ENCODE measurements at regions not wholly inside any gene's neighbourhood (a gene's known extent, or its start where the extent isn't known, plus 50 kb on each side); places are given as distances from the start of the nearest gene placed in this dataset.

GRCh38 chr16:74026373-74027281 is 270.0 kb upstream of the PSMD7 start:
- Histone ChIP-seq H3K4me1 (ENCODE audit: control insufficient read depth, insufficient read depth, low read length) (no peaks in the 10 kb centered on the region), H3K4me3 (no peak overlapping the region), H2AFZ (ENCODE audit: control insufficient read depth, low read depth, low read length) (no peak overlapping the region), H3K9me3 (replicated peaks; ENCODE audit: control insufficient read depth, insufficient read depth, low read length) (no peaks in the 10 kb centered on the region), H3K27me3 (replicated peaks in 1 of 2; ENCODE audit: control insufficient read depth in 2 of 2, insufficient read depth in 2 of 2, low read length in 1 of 2) (no peaks in the 10 kb centered on the region; a peak in 1 of 4 replicates), H4K20me1 (ENCODE audit: control insufficient read depth, insufficient read depth) (no peaks in the 10 kb centered on the region), H3K9ac (ENCODE audit: control insufficient read depth, insufficient read depth, low read length) (no peak overlapping the region), H3K36me3 (ENCODE audit: control insufficient read depth in 2 of 2, insufficient read depth in 2 of 2, low read length in 1 of 2) (no peaks in the 10 kb centered on the region), H3K79me2 (ENCODE audit: control insufficient read depth, insufficient read depth, low read length) (no peaks in the 10 kb centered on the region), H3K4me2 (ENCODE audit: control insufficient read depth, insufficient read depth) (no peak overlapping the region), H3K27ac (ENCODE audit: control insufficient read depth, insufficient read depth) (no peak overlapping the region)
- FAIRE-seq (no peak), DNase-seq (ENCODE audit: low read depth, low spot score) (no peak), ATAC-seq (no peak)
- RAD21 ChIA-PET (ENCODE audit: unreplicated experiment), result no interaction called here
- SMC1A ChIA-PET (ENCODE audit: uncharacterized antibody, unreplicated experiment), result no interaction called here
- POLR2A ChIA-PET, result interaction anchor here (0.6 kb wide), 1 partner anchor 179 kb away, joined by 3 read pairs; no protein-coding TSS in a partner anchor
- CTCF ChIA-PET, result interaction anchor here (2.5 kb wide), 1 partner anchor 8 kb away, joined by 10 read pairs; no protein-coding TSS in a partner anchor
- in situ Hi-C loops (cut with MboI) (no loop called here), intact Hi-C loops (cut with micrococcal nuclease; ENCODE audit: unreplicated experiment) (no loop called here)
- 13% methylated on average over 6 of the region's 6 CpGs for WGBS (ENCODE audit: insufficient coverage, insufficient replicate concordance, low lambda C conversion rate, missing lambda C conversion rate)
- TF ChIP-seq ZBED1 (IDR thresholded peaks at IDR 0.05; ENCODE audit: borderline replicate concordance) (no peak), ZNF384 (IDR thresholded peaks at IDR 0.05; ENCODE audit: borderline replicate concordance, low read depth, low read length) (no peak), ATF2 (IDR thresholded peaks at IDR 0.05; ENCODE audit: low read length) (no peak), NR2C1 (IDR thresholded peaks at IDR 0.05) (no peak), POLR2A (IDR thresholded peaks at IDR 0.05; ENCODE audit: low read depth, low read length) (no peak), WRNIP1 (IDR thresholded peaks at IDR 0.05; ENCODE audit: borderline replicate concordance, low read depth, low read length) (no peak), RUNX3 (IDR thresholded peaks at IDR 0.05; ENCODE audit: low read length) (no peak), IRF5 (IDR thresholded peaks at IDR 0.05; ENCODE audit: borderline replicate concordance) (no peak), GATAD2B (conservative IDR thresholded peaks at IDR 0.05; ENCODE audit: low read depth) (no peak), YY1 (IDR thresholded peaks at IDR 0.05; ENCODE audit: low read depth, low read length) (no peak), MAX (IDR thresholded peaks at IDR 0.05; ENCODE audit: low read depth, low read length) (no peak), SMAD5 (IDR thresholded peaks at IDR 0.05; ENCODE audit: low read depth) (no peak), RELA (IDR thresholded peaks at IDR 0.05; ENCODE audit: borderline replicate concordance, partially characterized antibody) (no peak), CUX1 (IDR thresholded peaks at IDR 0.05; ENCODE audit: insufficient replicate concordance, low read depth, low read length) (no peak)
- no TSS peak for BruUV-seq (replicated peaks)
